ENCODE measurements at regions not wholly inside any gene's neighbourhood (a gene's known extent, or its start where the extent isn't known, plus 50 kb on each side); places are given as distances from the start of the nearest gene placed in this dataset.
A peak's percentile ranks its signal among the peaks of the same experiment; 100 is the strongest.

DNA sequence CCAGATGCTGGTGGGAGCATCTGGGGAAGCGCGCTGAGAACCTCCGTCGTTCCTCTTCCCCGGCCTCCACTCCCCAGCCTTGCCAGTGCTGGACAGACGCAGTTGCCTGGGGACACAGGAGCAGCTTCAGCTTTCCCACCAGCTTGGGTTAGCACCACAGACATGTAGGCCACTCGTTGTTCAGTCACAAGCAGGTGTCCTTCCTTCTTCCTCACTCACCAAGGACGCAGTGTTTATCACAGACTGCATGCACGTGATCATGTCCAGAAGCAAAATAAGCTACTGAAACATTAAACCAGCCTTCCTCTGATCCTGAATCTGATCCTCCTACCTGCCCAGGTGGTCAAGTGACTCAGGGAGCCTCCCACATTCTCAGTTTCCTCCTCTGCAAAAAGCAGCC is 232.9 kb downstream of the SYK start:
- peaks cover 0 to 16% (median 2%) of the 10 kb centered on the region in 4 experiments for H3K27me3 ChIP-seq (replicated peaks in 1 of 4; ENCODE audit: control extremely low read depth in 1 of 4, control insufficient read depth in 3 of 4, insufficient read depth in 4 of 4, low read length in 3 of 4)
- Mint-ChIP-seq H3K4me3 (no peak overlapping the region), H3K9me3 (ENCODE audit: insufficient read depth) (no peaks in the 10 kb centered on the region), H3K27me3 (peaks cover 8% of the 10 kb centered on the region), H3K4me1 (peaks cover 32% of the 10 kb centered on the region), H3K27ac (no peak overlapping the region)
- H3K79me2 ChIP-seq (ENCODE audit: control insufficient read depth, insufficient read depth, low read length): no peaks in the 10 kb centered on the region
- ChIA-PET CTCF (interaction anchor here (1.5 to 6.3 kb wide), 3 partner anchors 119 to 399 kb away, joined by 6 to 80 read pairs (median 9); partner anchors contain the start of gene NFIL3), POLR2A (interaction anchor here (0.9 kb wide), 1 partner anchor 391 kb away, joined by 6 read pairs; no protein-coding TSS in a partner anchor)
- no peak overlapping the region for H3K4me3 ChIP-seq (ENCODE audit: control extremely low read depth in 1 of 5, extremely low read depth in 1 of 5, insufficient read depth in 1 of 5, low read depth in 2 of 5, low read length in 4 of 5)
- H4K20me1 ChIP-seq (ENCODE audit: control insufficient read depth, insufficient read depth, low read length, poor library complexity, severe bottlenecking): no peaks in the 10 kb centered on the region
- H3K4me1 ChIP-seq (ENCODE audit: control insufficient read depth in 2 of 2, insufficient read depth in 2 of 2, low read length in 2 of 2): peaks cover 16 to 34% of the 10 kb centered on the region in 2 donors
- no peak overlapping the region for H3K9ac ChIP-seq (ENCODE audit: low read length)
- H3K4me2 ChIP-seq (replicated peaks; ENCODE audit: low read depth, low read length, poor library complexity, severe bottlenecking): no peak overlapping the region
- ATAC-seq (ENCODE audit: low read depth) (no peak), DNase-seq (no peak)
- intact Hi-C loops (cut with micrococcal nuclease): no loop called here
- H3K9me3 ChIP-seq (ENCODE audit: control extremely low read depth in 1 of 3, control insufficient read depth in 2 of 3, insufficient read depth in 1 of 3, low read length in 2 of 3): no peaks in the 10 kb centered on the region
- 88% methylated on average over 9 of the region's 9 CpGs for whole genome bisulfite sequencing (ENCODE audit: insufficient coverage)
- H2AFZ ChIP-seq (ENCODE audit: insufficient read depth, low read depth, low read length, poor library complexity, severe bottlenecking): no peak overlapping the region
- TF ChIP-seq, protein P1, sequence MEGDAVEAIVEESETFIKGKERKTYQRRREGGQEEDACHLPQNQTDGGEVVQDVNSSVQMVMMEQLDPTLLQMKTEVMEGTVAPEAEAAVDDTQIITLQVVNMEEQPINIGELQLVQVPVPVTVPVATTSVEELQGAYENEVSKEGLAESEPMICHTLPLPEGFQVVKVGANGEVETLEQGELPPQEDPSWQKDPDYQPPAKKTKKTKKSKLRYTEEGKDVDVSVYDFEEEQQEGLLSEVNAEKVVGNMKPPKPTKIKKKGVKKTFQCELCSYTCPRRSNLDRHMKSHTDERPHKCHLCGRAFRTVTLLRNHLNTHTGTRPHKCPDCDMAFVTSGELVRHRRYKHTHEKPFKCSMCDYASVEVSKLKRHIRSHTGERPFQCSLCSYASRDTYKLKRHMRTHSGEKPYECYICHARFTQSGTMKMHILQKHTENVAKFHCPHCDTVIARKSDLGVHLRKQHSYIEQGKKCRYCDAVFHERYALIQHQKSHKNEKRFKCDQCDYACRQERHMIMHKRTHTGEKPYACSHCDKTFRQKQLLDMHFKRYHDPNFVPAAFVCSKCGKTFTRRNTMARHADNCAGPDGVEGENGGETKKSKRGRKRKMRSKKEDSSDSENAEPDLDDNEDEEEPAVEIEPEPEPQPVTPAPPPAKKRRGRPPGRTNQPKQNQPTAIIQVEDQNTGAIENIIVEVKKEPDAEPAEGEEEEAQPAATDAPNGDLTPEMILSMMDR (IDR thresholded peaks at IDR 0.05): no peak
- no peak for TF ChIP-seq EZH2 (IDR thresholded peaks at IDR 0.05; ENCODE audit: borderline replicate concordance, insufficient read depth, low read depth, low read length, poor library complexity, severe bottlenecking)
- H3K27ac ChIP-seq (ENCODE audit: low read length in 2 of 2): no peak overlapping the region
- no peaks in the 10 kb centered on the region for H3K36me3 ChIP-seq (replicated peaks in 1 of 2; ENCODE audit: control extremely low read depth in 1 of 2, control insufficient read depth in 1 of 2, extremely low read depth in 1 of 2, insufficient read depth in 2 of 2, low read length in 1 of 2)

DNA sequence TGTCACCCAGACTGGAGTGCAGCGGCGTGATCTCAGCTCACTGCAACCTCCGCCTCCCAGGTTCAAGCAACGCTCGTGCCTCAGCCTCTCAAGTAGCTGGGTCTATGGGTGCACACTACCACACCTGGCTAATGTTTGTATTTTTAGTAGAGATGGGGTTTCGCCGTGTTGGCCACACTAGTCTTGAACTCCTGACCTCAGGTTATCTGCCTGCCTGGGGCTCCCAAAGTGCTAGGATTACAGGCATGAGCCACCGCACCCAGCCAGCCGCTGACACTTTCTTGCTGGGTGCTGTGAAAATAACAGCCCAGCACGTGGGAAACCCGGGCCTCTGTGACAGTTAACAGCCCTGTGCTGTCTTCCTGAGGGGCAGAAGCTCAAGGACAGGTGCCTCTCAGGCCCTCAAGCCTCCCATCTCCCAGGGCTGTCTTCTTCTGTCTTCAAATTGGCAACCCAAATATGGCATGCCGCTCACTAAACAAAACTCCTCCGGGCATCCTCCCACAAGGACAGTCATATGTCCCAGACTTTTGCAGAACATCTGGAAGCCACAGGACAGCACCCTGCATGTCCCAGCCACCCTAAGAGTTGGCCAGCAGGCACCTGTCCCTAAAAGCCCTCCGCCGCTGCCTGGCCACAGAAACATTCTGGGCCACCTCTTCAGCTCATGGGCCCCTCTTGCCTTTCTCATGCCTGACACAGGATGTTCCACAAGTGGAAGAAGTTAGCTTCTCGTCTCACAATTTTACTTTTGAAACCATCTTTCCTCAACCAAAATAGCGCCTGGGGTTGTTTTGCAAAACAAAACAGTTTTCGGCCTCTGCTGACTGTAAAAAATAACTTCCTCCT is 233.6 kb downstream of the SYK start:
- no peaks in the 10 kb centered on the region for H3K9me3 ChIP-seq (ENCODE audit: control extremely low read depth in 1 of 3, control insufficient read depth in 2 of 3, insufficient read depth in 1 of 3, low read length in 2 of 3)
- CTCF ChIA-PET: interaction anchor here (3.3 to 6.3 kb wide), 2 partner anchors 120 to 390 kb away, joined by 9 to 80 read pairs; partner anchors contain the start of gene NFIL3
- peaks cover 16 to 34% of the 10 kb centered on the region in 2 donors for H3K4me1 ChIP-seq (ENCODE audit: control insufficient read depth in 2 of 2, insufficient read depth in 2 of 2, low read length in 2 of 2)
- H3K79me2 ChIP-seq (ENCODE audit: control insufficient read depth, insufficient read depth, low read length): no peaks in the 10 kb centered on the region
- peaks cover 32% of the 10 kb centered on the region for H3K4me1 Mint-ChIP-seq
- WGBS (ENCODE audit: insufficient coverage): 59% methylated on average over 13 of the region's 18 CpGs
- intact Hi-C loops (cut with micrococcal nuclease): no loop called here
- no peaks in the 10 kb centered on the region for H3K36me3 ChIP-seq (replicated peaks in 1 of 2; ENCODE audit: control extremely low read depth in 1 of 2, control insufficient read depth in 1 of 2, extremely low read depth in 1 of 2, insufficient read depth in 2 of 2, low read length in 1 of 2)
- peaks cover 8% of the 10 kb centered on the region for H3K27me3 Mint-ChIP-seq
- no peaks in the 10 kb centered on the region for H3K9me3 Mint-ChIP-seq (ENCODE audit: insufficient read depth)
- H2AFZ ChIP-seq (ENCODE audit: insufficient read depth, low read depth, low read length, poor library complexity, severe bottlenecking): peak overlapping the region; percentile 2
- TF ChIP-seq, protein P1 (IDR thresholded peaks at IDR 0.05): no peak
- no peak overlapping the region for H3K9ac ChIP-seq (ENCODE audit: low read length)
- H3K4me3 ChIP-seq (ENCODE audit: control extremely low read depth in 1 of 5, extremely low read depth in 1 of 5, insufficient read depth in 1 of 5, low read depth in 2 of 5, low read length in 4 of 5): no peak overlapping the region
- no peaks in the 10 kb centered on the region for H4K20me1 ChIP-seq (ENCODE audit: control insufficient read depth, insufficient read depth, low read length, poor library complexity, severe bottlenecking)
- DNase-seq: no peak
- peaks cover 0 to 16% (median 2%) of the 10 kb centered on the region in 4 experiments for H3K27me3 ChIP-seq (replicated peaks in 1 of 4; ENCODE audit: control extremely low read depth in 1 of 4, control insufficient read depth in 3 of 4, insufficient read depth in 4 of 4, low read length in 3 of 4)
- H3K4me2 ChIP-seq (replicated peaks; ENCODE audit: low read depth, low read length, poor library complexity, severe bottlenecking): peak overlapping the region; percentile 28
- peak overlapping the region; percentile 33 for H3K4me3 Mint-ChIP-seq
- no peak overlapping the region for H3K27ac Mint-ChIP-seq
- POLR2A ChIA-PET: interaction anchor here (0.9 kb wide), 1 partner anchor 390 kb away, joined by 6 read pairs; no protein-coding TSS in a partner anchor
- ATAC-seq (ENCODE audit: low read depth): no peak
- no peak overlapping the region for H3K27ac ChIP-seq (ENCODE audit: low read length in 2 of 2)
